AG08395 (cell line): ENCODE measurements at regions not wholly inside any gene's neighbourhood (a gene's known extent, or its start where the extent isn't known, plus 50 kb on each side); places are given as distances from the start of the nearest gene placed in this dataset.
"Not testable (repeated sequence)": the region's sequence is repeated elsewhere in the genome, so short reads cannot be mapped to it uniquely, and the experiment has no call there.

Experiments
- DNase-seq: peaks from one replicate; pipeline ENCODE4 v3.0.0; 2012; ENCODE audit warnings: mixed read lengths, low spot score

DNA sequence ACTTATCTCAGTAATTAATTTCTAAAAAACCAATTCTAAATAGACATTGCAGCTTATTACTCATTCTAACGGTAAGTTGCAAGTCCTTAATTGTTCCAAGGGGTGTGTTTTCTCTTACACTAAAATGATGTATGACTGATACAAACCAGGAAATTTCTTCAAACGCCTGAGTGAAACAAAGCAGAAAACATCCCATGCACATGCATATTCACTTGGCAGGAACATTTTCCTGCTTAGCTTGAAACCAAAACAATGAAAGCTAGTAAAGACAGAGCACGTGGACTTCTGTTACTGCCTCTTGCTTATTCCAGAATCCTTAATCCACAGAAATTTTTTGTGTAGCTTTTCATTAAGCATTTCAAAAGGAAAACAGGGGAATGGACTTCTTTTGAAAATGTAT, 187.7 kb downstream of the MTERF1 start:
- peak; percentile 20 for DNase-seq

DNA sequence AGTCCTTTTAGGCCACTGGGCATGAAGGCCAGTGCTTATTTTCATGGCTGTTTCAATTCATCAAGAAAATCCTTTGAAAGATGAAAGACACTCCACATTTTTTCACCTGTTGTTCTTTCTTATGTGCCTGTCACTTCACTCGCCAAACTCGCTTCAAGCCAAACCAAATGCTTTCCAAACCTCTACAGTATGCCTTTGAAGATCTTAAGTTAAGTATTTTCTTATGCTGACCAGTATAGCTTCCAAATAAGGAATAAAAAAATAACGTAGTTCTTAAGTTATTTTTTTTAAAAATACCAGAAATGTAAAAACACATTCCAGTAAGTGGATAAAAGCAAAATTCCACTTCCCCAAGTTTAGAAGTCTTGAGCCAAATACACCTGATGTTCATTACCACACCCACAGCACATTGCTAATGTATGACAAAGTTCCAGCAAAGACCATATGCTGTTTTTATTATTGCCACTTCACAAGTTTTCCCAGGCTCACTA, 186.1 kb downstream of the MTERF1 start:
- DNase-seq, result no peak

DNA sequence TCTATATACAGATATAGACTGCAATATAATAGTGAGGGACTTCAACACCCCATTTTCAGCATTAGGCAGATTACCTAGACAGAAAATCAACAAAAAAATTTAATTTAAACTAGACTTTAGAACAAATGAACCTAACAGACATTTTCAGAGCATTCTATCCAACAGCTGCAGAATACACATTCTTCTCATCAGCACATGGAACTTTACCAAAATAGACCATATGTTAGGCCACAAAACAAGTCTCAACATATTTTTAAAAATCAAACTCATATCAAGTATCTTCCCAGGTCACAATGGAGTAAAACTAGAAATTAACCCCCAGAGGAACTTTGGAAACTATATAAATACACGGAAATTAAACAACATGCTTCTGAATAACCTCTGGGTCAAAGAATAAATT, 169.6 kb downstream of the MTERF1 start:
- DNase-seq, result no peak

DNA sequence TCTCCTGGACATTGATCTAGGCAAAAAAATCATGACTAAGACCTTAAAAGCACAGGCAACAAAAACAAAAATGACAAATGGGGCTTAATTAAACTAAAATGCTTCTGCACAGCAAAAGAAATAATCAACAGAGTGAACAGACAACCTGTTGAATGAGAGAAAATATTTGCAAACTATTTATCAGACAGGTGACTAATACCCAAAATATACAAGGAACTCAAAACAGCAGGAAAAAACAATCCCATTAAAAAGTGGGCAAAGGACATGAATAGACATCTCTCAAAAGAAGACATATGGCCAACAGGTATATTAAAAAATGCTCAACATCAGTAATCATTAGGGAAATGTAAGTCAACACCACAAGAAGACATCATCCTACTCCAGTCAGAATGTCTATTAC, 166.8 kb downstream of the MTERF1 start:
- DNase-seq, result no peak

DNA sequence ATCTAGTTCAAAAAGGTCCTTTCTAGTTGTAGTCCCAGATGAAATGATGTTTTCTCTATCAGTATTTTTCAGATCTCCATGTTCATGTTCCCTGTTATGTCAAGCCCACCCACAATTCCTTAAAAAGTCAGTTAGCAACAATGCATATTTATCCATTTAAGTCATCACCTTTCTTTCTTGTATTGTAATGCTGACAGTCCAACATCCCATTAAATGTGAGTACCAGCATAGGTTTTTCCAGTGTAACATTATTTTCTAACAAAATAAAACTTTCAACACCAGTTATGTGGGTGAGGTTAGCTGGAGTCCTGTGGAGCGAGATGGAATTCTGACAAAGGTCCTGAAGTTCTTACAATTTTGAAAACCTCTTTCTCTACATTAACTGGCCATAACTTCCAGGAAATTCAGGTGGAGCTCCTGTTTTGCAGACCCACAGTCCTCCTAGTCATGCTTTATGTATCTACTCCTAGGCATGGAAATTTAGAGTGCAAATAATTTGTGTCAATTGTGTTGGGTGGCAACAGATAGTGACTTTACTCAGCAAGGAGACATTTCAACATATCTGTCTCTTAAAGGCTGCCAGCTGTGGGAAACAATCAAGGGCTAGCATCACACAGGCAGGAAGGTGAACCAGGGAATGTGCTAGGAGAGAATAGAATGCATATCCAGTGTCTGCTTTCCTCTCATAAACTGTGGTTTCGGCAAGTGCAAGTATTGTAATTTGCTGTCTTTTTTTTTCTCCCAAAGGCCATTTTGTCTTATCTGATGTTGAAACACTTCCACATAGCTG, 162.6 kb downstream of the MTERF1 start:
- DNase-seq, result no peak

DNA sequence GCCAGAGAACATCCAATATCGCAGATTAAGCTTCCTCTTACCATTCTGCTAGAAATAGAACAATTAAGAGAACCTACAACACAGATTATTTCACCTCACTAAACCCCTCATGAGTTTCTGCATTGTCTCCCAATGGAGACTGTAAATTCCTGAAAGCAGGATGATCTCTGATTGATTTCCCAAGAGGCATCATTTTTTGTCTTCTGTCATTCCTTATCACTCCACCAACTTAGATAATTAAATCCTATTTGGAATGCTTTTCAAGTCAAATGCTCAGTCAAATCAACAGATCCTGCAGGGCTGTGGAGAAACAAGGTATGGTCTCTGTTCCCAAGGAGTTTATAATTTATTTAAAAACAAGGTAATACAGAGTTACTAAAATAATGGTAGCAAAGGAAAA, 161.5 kb downstream of the MTERF1 start:
- DNase-seq, result no peak

DNA sequence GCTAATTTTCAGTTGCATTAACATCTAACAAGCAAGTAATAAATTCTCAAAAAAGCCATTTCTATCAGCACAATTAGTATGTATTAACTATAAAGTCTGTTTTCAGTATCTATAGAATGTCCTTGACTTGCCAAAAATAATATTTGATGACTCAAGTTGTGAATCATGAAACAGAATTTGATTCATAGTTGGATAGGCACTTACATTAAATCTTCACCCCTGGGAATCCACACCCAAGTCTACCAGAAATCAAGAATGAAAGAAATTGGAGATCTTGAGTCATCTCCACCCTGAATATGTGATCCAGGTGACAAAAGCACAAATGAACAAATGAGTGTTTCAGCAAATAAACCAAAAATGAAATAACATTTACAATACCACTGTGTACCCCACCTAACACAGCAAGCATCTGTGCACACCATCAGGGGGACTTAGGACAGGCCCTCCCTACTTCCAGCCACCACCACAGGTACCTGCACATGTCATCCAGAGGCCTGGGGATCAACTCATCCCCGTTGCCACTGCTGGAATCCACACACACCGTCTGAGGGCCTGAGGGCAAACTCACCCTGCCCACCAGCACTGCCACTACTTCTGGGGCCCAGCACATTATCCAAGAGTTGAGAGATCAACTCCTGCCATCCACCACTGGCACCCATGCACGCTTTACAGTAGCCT, 160.1 kb downstream of the MTERF1 start:
- no peak for DNase-seq

DNA sequence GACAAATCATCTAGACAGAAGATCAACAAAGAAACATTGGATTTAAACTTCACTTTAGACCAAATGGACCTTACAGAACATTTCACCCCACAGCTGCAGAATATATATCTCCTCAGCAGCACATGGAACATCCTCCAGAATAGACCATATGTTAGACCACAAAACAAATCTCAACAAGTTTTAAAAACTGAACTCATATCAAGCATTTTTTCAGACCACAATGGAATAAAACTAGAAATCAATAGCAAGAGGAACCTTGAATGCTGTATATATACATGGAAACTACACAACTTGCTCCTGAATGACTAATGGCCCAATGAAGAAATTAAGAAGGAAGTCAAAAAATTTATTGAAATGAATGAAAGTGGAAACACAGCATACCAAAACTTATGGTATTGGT, 157.7 kb downstream of the MTERF1 start:
- DNase-seq, result no peak

DNA sequence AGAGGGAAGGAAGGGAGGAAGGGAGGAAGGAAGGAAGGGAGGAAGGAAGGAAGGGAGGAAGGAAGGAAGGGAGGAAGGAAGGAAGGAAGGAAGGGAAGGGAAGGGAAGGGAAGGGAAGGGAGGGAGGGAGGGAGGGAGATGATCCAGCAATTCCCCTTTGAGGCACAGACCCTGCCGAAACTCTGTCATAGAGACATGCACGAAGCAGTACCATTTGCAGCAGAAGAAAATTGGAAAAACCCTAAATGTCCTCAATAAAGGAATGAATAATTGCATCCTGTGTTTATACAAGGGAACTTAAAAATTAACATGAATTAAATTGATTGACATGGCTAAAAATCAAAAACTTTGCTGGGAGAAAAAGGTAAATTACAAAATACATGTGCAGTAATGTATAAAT, 151.5 kb downstream of the MTERF1 start:
- DNase-seq, result not testable (repeated sequence)

DNA sequence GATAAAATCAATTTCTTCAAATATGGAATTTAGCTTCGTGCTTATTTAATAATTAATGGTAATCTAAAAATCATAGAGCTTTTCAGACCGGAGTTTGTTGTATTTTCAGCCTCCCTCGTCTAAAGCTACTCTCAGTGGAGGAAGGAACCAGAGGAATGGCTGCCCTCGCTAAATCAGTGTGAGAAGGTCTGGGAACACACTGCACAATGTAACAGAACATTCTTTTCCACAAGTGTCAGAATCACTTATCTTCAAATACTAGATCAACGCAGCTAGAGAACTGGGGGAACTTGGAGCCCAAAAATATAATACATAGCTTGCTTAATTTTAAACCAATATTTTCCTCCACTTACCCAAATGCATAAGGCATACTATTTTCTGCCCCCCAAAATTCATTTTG, 148.5 kb downstream of the MTERF1 start:
- DNase-seq, result no peak

DNA sequence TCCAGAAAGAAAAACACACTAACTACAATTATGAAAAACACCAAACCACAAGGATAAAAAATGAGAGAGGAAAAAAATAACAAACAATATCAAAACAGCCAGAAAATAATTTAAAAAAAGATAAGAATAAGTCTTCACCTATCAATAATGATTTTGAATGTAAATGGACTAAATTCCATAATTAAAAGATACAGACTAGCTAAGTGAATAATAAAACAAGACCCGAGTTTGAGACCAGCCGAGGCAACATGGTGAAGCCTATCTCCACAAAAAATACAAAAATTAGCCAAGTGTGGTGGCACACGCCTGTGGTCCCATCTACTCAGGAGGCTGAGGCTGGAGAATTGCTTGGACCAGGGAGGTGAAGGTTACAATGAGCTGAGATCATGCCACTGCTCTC, 131.1 kb downstream of the MTERF1 start:
- DNase-seq, result no peak

DNA sequence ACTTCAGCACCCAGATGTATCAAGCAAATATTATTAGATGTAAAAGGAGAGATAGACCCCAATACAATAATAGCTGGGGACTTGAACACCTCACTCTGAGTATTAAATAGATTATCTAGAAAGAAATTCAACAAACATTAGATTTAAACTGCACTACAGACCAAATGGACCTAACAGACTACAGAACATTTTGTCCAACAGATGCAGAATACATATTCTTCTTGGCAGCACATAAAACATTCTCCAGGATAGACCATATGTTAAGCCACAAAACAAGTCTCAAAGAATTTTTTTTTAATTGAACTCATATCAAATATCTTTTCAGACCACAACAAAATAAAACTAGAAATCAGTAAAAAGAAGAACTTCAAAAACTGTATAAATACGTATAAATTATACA, 130.4 kb downstream of the MTERF1 start:
- no peak for DNase-seq

DNA sequence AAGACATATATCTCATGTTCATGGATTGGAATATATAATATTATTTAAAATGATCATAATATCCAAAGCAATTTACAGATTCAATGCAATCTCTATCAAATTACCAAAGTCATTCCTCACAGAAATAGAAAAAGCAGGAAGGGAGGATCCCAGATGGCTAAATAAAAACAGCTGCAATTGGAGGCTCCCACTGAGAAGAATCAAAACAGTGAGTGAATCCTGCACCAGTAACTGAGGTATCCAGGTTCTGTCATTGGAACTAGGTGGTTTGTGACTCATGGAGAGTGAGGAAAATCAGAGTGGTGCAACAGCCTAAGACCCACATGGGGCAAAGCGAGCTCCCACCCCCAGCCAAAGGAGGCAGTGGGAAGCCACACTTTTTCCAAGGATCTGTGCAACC, 128.4 kb downstream of the MTERF1 start:
- no peak for DNase-seq

DNA sequence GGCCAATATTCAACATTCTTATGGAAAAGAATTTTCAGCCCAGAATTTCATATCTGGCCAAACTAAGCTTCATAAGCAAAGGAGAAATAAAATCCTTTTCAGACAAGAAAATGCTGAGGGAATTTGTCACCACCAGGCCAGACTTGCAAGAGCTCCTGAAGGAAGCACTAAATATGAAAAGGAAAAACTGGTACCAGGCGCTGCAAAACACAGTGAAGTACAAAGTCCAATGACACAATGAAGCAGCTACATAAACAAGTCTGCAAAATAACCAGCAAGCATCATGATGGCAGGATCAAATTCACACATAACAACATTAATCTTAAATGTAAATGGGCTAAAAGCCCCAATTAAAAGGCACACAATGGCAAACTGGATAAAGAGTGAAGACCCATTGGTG, 126.2 kb downstream of the MTERF1 start:
- not testable (repeated sequence) for DNase-seq

DNA sequence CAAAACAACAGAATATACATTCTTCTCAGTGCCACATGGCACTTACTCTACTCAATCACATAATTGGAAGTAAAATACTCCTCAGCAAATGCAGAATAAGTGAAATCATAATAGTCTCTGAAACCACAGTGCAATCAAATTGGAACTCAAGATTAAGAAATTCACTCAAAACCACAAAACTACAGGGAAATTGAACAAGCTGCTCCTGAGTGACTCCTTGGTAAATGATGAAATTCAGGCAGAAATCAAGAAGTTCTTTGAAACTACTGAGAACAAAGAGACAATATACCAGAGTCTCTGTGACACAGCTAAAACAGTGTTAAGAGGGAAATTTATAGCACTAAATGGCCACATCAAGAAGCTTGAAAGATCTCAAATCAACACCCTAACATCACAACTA, 125.4 kb downstream of the MTERF1 start:
- DNase-seq, result not testable (repeated sequence)

DNA sequence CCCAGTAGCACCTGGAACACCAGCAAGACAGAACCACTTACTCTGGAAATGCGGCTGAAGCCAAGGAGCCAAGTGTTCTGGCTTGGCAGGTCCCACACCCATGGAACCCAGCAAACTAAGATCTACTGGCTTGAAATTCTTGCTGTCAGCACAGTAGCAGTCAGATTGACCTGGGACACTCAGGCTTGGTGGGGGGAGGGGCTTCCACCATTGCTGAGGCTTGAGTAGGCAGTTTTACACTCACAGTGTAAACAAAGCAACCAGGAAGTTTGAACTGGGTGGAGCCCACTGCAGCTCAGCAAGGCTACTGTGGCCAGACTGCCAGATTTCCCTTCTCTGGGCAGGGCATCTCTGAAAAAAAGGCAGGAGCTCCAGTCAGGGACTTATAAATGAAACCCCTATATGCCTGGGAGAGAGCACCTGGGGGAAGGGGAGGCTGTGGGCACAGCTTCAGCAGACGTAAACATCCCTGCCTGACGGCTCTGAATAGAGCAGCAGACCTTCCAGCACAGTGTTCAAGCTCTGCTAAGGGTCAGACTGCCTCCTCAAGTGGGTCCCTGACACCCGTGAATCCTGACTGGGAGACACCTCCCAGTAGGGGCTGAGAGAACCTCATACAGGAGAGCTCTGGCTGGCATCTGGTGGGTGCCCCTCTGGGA, 121.2 kb downstream of the MTERF1 start:
- DNase-seq, result no peak

DNA sequence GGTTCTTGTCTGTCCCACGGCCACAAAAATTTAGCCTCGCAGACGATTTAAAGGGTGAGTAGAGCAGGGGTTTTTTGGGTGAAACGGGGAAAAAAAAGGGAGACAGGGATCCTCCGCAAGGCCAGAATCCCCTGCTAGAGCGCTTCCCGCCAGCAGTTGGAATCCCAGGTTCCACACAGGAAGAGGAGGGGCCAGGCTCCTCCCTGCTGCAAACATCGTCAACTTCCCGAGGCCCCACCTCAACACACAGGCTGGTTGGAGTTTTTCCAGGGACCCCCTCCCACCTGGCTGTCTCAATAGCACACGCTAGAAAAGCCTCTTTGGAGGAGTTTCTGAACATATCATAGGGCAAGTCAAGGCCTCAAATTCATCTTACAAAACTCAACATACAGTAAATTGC, 112.7 kb downstream of the MTERF1 start:
- no peak for DNase-seq

DNA sequence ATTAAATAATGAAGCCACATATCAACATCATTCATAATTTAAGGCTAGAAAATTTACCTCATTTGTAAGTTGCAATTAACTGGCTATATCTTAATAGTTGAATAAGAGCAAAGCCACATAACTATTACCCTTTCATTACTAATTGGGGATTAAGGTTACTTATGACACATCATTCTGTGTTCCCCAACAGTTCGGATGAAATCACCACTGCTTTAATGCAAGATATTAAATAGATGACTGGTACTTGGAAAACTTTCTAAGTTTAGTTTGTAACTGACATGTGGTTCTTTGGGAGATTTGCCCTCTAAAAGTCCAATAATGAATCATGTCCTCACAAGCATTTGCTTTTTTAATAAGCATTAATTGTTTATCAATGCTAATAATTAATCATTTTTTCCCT, 109.1 kb downstream of the MTERF1 start:
- no peak for DNase-seq

DNA sequence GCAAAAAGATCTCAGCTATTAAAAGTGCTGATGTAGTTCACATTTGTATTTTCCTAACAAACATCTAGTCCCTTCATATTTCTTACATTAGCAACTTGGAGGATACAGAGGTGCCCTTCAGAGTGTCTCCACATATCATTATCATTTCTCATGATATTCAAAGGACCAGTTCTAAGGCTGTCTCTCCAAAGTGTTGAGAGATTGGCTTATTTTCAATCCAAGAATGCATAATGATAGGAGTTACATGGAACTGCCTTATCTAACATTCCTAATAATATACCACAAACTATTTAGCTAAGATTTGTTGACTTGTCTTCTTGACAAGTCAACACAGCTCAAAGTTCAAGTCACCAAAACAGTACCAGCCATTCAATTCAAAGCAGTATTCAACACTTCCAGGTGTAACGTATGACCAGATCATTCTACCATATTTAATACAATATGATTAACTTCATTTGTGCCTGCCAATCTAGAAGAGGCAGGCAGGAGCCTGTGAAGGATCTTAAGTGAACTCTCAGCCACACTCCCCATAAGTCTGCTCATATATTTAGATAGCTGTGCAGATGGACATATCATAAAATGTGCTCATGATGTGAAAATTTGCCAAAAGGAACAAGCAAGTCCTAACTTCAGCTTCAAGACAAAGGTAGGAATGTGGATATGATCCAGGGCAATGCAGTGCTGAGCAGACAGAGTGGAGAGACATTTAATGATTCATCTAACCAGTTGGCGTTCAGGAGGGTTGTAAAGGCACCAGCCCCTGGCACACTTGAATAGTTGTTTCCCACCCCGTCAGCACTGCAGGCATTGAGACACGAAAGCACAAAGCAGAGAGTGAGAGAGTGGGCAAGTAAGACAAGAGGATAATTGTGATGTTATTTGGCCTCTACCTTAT, 108.3 kb downstream of the MTERF1 start:
- no peak for DNase-seq

DNA sequence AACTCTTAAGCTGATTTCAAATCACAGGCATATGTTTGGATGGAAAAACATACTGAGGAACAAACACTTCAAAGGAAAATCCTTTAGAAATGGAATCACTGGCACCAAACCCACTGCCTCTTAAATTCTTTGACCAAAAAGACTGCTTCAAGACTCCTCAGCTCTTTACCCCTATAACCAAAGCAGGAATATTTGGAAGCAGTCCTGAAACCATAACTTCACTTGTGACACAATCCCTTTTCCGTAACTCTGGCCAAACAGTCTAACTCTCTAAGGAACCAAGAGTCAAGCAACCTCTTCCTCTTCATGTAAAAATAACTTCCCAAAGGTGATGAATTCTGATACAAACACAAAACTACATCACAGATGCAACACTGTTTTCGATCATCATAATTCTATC, 104.3 kb downstream of the MTERF1 start:
- DNase-seq, result no peak

DNA sequence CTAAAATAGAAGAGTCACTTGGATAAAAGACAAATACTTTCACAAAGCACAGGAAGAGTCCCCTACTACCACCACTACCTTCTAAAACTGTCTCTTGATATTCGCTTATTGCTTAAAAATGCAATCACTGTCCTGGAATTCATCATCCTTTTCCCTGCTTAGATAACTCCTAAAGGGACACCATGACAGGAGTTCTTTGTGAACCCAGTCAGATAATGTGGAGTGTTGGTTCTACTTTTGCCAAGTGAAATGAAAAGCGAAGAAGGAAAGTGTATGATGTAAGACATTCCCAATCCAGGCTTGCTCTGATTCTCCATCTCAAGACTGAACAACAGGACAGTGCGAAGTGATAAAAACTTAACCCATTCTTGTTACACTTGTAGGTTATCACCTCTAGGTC, 103.0 kb downstream of the MTERF1 start:
- DNase-seq, result no peak

DNA sequence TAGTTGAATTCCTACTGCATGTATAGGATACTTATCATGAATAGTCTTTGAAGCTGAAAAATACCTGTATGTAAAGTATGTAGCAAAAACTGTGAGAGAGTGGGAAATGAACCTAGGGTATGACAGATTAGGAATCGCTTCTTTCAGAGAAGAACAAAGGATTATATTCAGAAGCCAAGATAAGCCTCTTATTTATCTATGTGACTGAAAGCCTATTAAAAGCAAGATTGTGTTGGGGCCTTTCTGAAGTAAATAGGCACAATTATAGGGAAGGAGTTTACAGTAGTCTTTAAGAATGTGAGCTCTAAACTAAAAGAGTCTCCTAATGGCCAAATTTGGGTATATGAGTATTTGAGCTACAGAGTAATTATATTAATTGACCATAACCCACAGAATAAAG, 102.1 kb downstream of the MTERF1 start:
- no peak for DNase-seq
